ENCODE measurements at regions not wholly inside any gene's neighbourhood (a gene's known extent, or its start where the extent isn't known, plus 50 kb on each side); places are given as distances from the start of the nearest gene placed in this dataset.
"Not testable (repeated sequence)": the region's sequence is repeated elsewhere in the genome, so short reads cannot be mapped to it uniquely, and the experiment has no call there.

DNA sequence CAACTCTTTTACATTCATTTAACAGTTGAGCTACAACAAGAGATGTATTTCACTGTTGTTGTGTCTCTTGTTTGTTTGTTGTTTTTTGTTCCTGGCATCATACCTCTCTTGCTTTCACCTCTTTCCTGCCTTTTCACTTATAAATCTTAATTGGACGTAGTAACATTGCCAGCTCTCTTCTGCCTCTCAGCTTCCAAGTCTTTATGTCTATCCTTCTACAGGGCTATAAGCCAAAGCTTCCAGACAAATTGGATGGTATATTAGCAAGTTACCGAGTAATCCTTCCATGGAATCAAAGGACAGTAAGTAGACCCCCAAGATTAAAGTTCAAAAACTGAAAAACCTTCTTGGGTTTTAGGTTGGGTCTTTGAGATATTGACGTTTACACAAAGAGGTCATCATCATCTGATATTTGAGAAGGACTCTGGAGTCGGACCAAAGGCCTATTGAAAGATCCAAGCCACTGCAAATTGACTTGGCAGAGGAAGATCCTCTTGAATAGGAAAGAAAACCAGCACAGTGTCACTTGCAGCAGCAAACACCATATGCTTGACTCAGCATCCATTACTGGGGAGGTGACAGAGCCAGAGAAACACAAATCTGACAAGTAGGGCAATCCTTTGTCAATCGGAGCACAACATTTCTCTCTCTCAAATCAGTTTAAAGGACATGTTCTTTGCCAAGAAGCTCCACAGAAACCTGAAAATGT is 648.5 kb upstream of the NR2F2 start:
- no peak for DNase-seq

DNA sequence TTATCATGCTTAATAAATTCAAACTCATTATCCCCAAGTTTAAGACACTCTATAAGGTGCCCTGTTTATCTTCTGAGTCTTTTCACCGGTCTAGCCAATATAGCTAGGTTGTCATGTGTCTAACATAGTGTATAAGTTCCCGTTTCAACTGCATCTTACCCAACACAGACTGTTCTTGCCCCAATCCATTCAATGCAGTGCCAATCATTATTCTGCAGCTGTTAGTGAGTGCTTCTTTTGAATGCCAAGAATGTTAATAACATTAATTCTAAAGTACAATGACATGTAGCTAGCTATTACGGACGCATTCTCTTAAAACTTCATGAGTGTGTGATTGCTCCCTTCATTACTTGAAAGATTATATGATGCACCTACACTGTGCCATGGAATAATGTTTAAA is 646.4 kb upstream of the NR2F2 start:
- no peak for DNase-seq

DNA sequence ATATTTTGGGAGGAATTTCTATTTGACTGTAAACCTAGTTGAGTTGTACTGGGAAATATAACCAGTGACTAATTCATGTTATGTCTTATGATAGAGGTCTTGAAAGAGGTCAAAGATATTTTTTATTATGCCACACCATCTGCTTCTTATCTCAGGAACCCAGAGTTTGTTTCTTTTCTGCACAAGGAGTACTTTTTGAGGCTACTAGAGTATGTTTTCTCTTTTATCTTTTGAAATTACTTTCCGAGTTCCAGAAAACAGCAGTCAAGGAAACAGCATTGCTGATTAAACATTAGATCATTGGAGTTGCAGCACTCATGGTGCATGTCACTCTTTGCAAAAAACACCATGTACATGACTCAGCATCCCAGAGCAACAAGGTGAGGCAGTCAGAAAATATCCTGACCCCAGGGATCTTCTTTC is 645.8 kb upstream of the NR2F2 start:
- DNase-seq = no peak

DNA sequence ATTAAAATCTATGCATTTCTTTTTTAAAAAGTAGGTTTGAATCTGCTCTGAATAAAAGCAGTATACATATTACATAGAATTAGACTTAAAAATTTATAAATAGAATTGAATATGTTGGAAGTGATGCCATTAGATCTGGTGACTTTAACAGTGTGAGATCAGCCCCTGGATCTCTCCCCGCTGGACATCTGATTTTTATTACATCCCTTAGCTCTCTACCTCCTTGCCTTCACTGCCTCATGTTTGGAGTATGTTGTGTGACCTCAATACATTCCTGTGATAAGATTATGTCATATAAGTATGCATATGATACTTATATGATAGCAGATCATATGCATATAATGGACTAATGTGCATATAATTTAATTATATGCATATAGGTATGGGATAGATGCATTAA is 643.4 kb upstream of the NR2F2 start:
- no peak for DNase-seq

DNA sequence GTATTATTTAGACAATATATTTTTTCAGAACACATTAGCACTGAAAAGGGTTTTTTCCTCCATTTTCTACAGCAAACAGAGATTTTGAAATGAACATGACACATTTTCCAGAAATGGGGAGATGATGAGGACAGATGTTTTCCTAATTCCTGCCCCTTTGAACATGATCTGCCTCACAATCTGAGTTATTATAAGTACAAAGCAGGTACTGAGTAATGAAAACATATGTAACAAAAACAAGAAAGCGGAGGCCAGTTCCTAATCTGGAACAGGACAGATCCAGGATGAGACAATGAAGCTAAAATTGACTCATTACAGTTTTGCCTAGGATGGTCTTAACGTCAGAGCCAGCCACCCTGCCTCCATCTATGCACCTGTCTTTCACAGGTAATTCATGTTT is 642.8 kb upstream of the NR2F2 start:
- no peak for DNase-seq

DNA sequence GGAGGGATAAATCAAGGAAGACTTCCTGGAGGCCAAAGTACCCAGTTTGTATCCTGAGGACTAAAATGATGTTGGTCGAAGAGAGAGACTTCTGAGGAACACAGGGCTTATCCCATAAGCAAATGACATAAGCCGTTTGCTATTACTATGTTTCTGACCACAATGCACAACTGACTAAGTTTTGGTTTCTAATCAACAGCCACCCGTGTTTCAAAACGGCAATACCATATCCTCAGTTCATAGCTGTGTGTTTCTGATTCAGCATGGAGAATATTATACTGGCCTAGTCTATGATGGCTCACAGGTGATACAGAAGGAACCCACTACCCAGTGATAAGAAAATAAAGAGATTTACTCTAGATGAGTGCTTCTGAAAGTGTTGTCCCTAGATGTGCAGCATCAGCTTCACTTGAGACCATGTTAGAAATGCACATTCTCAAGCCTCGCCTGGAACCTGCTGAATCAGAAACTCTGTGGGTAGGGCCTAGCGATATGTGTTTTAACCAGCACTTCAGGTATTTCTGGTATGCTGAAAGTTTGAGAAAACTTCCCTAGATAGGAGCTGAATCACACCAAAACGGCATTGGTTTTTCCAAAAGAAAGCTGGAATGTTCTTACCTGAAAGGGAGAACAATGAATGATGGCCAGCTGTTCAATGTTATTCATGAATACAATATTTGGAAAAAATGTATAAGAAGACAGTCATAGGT is 639.7 kb upstream of the NR2F2 start:
- no peak for DNase-seq

DNA sequence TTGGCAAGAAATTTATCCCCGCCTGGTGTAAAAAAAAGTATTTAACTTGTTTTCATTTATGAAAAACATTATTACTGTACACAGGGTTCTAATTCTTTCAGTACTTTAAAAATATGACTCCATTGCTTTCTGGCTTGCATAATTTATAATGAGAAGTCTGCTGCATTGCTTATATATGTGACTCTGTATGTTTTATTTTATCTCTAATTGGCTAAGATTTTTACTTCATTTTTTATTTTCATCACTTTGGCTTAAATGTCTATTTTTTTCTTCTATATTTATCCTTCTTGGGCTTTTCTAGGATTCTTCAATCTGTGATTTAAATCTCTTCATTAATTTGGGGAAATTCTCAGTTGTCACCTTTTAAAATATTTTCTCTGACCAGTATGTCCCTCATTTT is 636.6 kb upstream of the NR2F2 start:
- DNase-seq = no peak

DNA sequence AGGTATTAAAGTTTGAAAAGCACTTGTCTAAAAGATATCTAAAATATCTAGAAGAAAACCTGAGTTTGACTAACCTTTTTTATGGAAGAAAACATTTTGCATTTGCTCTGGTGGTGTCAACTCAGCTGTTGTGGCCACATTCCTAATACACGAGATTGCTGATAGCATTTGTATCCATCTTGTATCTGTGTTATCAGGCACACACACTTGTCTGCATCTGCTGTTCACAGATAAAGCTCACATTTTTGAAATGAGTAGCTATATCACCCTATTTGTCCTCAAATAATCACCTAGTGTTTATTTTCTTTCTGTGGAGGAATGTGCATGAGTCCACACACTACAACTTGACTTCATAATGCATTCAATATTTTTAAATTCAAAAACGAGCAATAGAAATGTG is 632.3 kb upstream of the NR2F2 start:
- no peak for DNase-seq

DNA sequence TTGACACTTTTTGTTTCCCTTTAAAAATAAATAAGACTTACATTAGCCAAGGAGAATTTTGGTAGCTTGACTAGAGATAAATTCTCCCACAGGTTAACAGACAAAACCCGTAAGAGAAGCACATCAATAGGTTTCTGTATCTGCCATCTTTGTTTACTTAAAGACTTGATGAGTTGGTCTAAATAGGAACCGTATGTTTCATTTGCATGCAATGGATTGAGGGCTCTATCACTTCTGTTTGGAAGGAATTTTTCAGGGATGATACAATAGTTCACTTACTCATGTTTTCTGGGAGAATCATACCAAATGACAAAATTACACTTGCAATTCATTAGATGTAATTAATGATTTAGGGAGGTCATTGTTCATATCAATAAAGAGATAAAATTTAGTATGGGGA is 631.5 kb upstream of the NR2F2 start:
- no peak for DNase-seq

DNA sequence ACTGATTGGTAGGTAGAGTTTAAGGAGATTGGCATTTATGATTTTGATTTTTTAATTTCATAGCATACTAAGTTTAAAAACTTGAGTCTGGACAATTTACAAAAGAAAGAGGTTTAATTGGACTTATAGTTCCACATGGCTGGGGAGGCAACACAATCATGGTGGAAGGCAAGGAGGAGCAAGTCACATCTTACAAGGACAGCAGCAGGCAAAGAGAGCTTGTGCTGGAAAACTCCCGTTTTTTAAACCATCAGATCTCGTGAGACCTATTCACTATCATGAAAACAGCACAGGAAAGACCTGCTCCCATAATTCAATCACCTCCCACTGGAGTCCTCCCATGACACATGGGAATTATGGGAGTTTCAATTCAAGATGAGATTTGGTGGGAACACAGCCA is 630.9 kb upstream of the NR2F2 start:
- DNase-seq = no peak

DNA sequence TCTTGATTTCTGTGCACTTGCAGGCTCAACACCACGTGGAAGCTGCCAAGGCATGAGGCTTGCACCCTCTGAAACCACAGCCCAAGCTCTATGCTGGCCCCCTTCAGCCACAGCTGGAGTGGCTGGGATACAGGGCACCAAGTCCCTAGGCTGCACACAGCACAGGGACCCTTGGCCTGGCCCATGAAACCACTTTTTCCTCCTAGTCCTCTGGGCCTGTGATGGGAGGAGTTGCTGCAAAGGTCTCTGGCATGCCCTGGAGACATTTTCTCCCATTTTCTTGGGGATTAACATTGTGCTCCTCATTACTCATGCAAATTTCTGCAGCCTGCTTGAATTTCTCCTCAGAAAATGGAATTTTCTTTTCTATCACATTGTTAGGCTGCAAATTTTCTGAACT is 629.8 kb upstream of the NR2F2 start:
- not testable (repeated sequence) for DNase-seq

DNA sequence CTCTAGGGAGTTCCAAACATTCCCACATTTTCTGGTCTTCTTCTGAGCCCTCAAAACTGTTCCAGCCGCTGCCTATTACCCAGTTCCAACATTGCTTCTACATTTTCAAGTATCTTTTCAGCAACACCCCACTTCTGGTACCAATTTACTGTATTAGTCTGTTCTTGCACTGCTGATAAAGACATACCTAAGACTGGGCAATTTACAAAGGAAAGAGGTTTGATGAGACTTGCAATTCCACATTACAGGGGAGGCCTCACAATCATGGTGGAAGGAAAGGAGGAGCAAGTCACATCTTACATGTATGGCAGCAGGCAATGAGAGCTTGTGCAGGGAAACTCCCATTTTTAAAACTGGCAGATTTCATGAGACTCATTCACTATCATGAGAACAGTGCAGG is 629.1 kb upstream of the NR2F2 start:
- DNase-seq = no peak

DNA sequence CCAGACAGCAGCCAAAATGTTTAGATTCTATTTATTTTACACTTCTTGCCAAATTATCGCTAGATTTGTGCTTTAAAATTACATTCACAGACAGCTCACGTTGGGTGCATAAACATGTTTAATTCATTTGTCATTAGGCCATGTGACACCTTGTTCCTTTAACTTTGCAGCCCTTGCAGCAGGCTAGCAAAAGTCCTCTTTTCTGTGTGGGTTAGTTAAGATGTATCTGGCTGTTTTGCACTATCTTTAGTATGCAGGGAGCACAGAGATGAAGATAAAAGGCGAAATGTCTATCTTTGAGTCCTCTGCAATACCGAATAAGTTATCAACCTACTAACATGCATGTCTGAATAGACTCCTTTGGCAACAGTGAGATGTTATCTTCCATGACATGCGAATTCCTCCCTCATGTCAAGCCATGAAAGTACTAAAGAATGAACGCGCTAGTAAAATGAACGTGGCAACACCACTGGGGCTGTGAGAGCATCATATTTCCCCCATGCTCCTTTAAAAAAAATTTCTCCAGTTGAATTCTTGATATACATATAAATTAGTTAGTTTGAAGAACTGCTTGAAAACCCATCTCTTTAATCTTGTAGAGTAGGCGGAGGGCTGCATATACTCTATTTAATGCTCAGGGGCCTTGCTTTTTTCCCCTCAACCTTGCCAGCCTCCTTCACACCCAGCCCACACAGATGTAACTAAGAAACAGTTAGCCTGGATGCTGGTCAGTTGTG is 620.4 kb upstream of the NR2F2 start:
- DNase-seq = no peak

DNA sequence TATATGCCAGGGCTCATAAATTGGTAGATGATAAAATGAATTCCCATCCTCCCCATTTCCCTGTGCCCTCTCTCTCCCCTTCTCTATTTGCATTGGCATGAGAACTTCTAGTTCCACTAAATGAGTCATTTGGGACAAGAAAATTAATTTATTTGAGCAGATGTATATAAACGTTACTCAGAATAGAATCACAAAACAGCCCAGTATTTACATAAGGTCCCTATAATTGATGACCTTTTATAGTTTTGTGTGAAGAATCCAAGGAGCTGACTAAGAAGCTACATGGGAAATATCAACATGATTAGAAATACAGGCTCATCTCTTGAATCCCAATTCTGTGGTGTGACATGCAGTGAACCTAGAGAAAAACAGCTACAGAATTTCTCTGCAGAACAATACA is 617.7 kb upstream of the NR2F2 start:
- DNase-seq = no peak

DNA sequence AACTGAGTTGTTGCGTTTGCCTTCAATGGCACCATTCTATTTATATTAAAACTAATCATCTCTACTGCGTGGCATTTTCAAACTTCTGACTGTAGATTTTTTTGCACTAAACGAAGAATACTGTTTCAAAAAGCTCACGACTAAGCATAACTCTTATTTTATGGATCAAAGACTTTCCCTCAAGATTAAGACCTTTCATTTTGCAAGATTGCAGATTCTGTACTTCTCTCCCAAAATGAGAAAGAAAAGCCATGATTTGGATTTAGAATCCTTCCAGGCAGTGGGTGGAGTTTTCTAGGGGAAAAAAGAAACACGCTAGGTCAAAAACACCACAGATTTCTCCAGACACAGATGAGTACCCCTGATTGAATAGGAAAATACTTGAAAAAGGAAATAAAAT is 617.2 kb upstream of the NR2F2 start:
- DNase-seq = no peak

DNA sequence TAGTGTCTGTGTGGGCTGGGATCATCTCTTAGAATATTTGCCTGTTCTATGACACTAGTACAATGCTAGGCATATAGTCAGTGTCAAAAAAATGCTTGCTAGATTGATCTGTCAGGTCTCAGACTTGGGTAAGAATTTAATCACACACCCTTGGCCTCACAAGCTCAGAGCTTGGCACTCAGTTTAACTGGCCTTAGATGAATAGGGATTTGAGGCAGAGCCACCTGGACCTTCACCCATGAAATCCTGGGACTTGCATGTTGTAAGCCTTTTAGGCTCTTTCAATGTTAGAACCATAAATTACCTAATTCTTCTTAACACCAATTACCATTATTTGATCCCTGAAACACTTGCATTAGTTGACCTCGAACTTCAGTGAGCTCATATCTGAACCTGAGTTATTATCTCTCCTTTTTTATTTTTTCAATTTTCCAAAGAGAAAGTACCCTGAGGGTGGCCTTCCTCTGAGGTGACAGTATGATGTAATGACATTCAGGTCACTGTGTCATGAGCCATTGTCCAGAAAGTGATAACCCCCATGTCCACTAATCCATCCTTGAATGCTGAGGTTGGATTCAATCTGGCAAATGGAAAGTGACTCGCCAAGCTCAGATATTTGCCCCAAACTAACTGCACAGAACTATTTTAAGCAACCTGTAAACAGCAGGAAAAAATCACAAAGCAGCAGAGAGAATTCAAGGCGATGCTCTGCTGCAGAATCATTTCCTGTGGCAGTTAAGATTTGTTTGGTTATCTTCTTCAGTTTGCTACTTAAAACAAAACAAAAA is 615.2 kb upstream of the NR2F2 start:
- DNase-seq = no peak

DNA sequence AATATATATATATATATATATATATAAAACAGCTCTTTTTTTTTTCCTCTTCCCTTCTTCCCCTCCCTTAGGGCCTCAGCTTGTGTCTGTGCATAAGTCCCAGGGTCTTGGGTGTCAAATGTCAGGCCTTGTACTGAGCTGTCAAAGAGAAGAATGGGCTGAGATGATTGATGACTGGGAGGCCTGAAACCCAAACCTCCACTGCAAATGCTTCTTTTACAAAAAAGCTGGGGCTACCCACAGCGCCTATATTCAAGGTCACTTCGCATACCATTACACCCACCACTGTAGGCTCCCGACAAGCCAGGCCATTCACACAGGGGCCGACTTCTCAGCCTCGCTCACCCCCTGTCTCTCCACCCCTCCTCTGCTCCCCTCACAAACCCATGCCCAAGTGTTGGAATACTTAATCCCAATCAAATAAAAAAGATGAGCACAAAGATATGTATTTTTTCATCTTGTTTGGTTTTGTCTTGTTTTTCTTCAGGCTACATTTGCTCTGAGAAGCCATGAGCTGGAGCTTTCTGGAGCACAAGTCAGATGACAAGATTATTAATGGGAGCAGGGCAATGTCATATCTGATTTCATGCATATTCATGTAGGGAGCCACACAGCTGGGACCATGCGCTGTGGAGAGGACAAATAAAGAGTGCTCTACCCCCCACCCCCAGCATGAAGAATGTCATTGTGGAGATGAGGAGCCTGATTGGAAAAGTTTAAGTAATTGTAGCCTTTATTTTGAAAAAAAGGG is 614.4 kb upstream of the NR2F2 start:
- no peak for DNase-seq

DNA sequence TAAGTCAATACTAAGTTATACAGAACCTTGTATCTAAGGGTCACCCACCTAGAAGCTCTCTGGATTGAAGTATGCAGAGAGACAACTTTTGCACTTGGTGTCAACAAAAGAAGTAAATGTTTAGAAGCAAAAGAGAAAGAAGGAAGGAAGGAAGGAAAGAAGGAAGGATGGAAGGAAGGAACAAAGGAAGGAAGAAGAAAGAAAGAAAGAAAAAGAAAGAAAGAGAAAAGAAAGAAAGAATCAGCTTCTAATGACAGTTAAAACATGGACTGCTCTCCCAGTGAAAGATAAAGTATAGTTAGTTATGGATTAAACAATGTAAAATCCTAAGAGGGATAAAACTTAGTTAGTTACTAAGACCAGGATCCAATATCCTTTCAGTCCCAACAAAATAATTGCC is 613.8 kb upstream of the NR2F2 start:
- no peak for DNase-seq

DNA sequence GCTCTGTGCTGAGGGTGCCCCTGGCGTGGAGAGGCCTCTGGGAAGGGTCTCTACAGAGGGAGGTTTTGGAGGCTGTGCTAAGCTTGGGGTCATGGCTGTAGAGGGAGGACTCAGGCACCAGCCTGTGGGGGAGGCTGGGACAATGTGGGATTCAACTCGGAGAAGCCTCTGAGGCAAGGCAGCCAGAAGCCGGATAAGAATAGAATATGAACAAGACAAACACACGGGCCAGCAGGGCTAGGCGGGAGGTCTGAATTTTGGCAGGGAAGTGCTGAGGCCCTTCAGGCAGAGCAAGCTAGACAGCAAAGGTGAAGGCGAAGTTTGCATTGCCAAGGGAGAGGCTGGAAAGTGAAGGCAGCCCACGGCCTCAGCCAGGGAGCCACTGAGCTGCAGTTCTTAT is 612.1 kb upstream of the NR2F2 start:
- DNase-seq = no peak

DNA sequence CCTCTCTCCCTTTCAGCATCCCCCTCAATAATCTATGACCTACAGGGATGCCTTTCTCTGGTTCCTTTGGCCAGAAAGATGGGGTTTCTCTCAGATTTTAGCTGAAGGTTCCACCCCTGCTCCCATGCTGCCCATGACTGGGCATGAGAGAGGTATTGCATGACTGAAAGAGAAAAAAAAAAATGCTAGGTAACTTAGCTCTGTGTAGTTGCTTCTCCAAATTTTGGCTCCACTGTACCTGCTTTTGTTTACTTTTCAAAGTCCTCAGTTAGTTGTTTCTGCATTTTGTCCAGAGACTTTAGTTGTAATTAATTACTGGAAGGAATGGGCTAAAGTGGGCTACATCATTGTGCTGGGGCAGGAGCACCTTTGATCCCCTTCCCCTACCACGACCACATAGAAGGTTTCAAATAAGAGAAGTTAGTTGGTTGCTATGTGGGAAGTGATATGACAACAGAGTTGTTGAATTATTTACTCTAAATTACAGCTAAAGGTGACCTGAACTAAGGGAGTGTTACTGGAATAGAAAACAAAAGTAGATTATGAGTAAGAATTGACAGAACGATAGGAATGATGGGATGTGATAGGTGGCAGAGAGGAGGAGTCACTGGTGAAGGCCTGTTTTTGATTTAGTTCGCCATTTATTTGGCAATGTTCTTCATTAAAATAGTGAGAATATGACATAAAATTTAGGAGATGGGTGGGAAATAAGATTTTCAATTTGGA is 605.4 kb upstream of the NR2F2 start:
- no peak for DNase-seq

DNA sequence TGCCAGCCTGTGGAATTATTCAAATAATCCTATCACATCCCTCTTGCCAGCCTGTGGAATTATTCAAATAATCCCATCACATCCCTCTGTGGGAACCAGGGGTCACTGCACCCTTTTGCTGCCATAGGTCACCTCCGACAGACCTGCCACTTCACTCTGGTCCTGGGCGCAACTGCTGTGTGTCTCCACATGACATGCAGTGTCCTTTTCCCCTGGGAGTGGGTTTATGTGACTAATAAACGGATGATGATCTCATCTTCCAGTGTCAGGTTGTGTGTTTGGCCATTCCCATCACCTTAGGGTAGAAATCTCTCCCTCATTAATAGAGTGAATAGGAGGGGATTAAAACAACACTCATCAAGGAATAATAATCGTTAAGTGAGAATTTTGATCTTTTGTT is 603.6 kb upstream of the NR2F2 start:
- no peak for DNase-seq

DNA sequence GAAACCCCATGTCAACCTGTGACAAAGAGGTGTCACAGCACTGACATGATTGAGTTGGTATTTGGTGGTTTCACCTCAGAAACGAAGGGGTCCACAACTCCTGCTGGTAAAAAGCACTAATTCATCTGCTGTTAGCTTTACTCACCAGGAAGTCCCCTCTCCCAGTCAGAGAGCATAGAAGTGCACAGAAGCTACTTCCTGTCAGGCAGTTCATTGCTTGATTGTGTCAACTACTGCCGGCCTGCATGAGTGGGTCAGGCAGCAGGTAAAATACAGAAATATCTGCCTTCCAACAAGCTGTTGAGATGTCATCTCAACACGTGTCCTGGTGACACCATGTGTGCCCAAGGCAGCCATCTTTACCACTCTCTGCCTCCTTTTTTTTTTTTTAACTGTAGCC is 596.6 kb upstream of the NR2F2 start:
- no peak for DNase-seq
